Nephron (organoid): ENCODE measurements at regions not wholly inside any gene's neighbourhood (a gene's known extent, or its start where the extent isn't known, plus 50 kb on each side); places are given as distances from the start of the nearest gene placed in this dataset.

Experiments
- H3K27ac Mint-ChIP-seq, 3 experiments: 2 replicates each; pipeline ENCODE4 v1.8.0; 2020; ENCODE audit warnings: mixed read lengths in 3 of 3, mild to moderate bottlenecking in 2 of 3, moderate library complexity in 1 of 3
- H3K27me3 Mint-ChIP-seq: 2 replicates; pipeline ENCODE4 v1.8.0; 2021; ENCODE audit warnings: low read depth, mild to moderate bottlenecking, moderate library complexity, mixed read lengths
- H3K36me3 Mint-ChIP-seq: 2 replicates; pipeline ENCODE4 v1.8.0; 2020; ENCODE audit warnings: low read depth, mixed read lengths
- H3K4me1 Mint-ChIP-seq: 2 replicates; pipeline ENCODE4 v1.8.0; 2020; ENCODE audit warnings: mixed read lengths
- H3K4me3 Mint-ChIP-seq, 3 experiments: 2 replicates each; pipeline ENCODE4 v1.8.0; 2020; ENCODE audit warnings: mild to moderate bottlenecking in 3 of 3, mixed read lengths in 3 of 3, moderate library complexity in 2 of 3
- H3K9me3 Mint-ChIP-seq: 2 replicates; pipeline ENCODE4 v1.8.0; 2020; ENCODE audit warnings: mixed read lengths
- CTCF ChIP-seq, 3 experiments: fragments of 200-600 bp; sonication (generic); IDR thresholded peaks; one replicate each; pipeline ENCODE4 v1.5.0; 2021; ENCODE audit warnings: antibody characterized with exemption in 3 of 3; ENCODE audit not compliant: unreplicated experiment in 3 of 3

- TF ChIP-seq CTCF (IDR thresholded peaks at IDR 0.05; ENCODE audit: unreplicated experiment in 3 of 3), result no peak
- Mint-ChIP-seq H3K27me3 (no peaks in the 10 kb centered on the region), H3K4me3 (no peak overlapping the region), H3K9me3 (peaks cover 6% of the 10 kb centered on the region), H3K27ac (no peak overlapping the region), H3K4me1 (no peaks in the 10 kb centered on the region), H3K36me3 (no peaks in the 10 kb centered on the region)
Measured at GRCh38 chr5:144002876-144003275, 167.6 kb downstream of the YIPF5 start.

DNA sequence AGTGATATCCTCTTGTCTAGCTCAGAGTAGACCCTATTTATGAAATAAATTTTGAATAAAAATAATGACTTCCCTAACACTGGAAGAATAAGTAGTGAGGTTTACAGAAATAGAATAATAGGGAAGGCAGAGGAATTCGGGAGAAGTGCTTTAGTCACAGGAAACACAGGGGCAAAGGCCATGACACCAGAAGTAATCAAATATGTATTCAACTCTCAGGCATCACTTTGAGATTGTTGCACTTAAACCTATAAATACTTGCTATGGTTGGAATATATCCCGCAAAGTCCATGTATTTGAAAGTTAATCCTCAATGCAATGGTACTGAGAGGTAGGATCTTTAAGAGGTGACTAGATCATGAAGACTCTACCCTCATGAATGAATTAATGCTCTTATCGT lies 166.8 kb downstream of the YIPF5 start:
- Mint-ChIP-seq H3K27me3 (no peaks in the 10 kb centered on the region), H3K4me1 (no peaks in the 10 kb centered on the region), H3K9me3 (peaks cover 5% of the 10 kb centered on the region), H3K4me3 (no peak overlapping the region), H3K27ac (no peak overlapping the region), H3K36me3 (no peaks in the 10 kb centered on the region)
- no peak for TF ChIP-seq CTCF (IDR thresholded peaks at IDR 0.05; ENCODE audit: unreplicated experiment in 3 of 3)

GRCh38 chr5:144004146-144004545 lies 166.3 kb downstream of the YIPF5 start:
- H3K9me3 Mint-ChIP-seq, result peaks cover 7% of the 10 kb centered on the region
- no peaks in the 10 kb centered on the region for H3K27me3 Mint-ChIP-seq
- no peak for TF ChIP-seq CTCF (IDR thresholded peaks at IDR 0.05; ENCODE audit: unreplicated experiment in 3 of 3)
- no peaks in the 10 kb centered on the region for H3K36me3 Mint-ChIP-seq
- no peak overlapping the region for H3K4me3 Mint-ChIP-seq
- H3K4me1 Mint-ChIP-seq, result no peaks in the 10 kb centered on the region
- H3K27ac Mint-ChIP-seq, result no peak overlapping the region

- Mint-ChIP-seq H3K27ac (no peak overlapping the region), H3K27me3 (no peaks in the 10 kb centered on the region), H3K4me1 (no peaks in the 10 kb centered on the region), H3K4me3 (no peak overlapping the region), H3K36me3 (no peaks in the 10 kb centered on the region), H3K9me3 (peaks cover 7% of the 10 kb centered on the region)
- TF ChIP-seq CTCF (IDR thresholded peaks at IDR 0.05; ENCODE audit: unreplicated experiment in 3 of 3), result no peak
Measured at GRCh38 chr5:144004751-144005150, 165.7 kb downstream of the YIPF5 start.

GRCh38 chr5:144009116-144009515 lies 161.3 kb downstream of the YIPF5 start:
- H3K27me3 Mint-ChIP-seq, result no peaks in the 10 kb centered on the region
- no peak for TF ChIP-seq CTCF (IDR thresholded peaks at IDR 0.05; ENCODE audit: unreplicated experiment in 3 of 3)
- no peak overlapping the region for H3K4me3 Mint-ChIP-seq
- H3K36me3 Mint-ChIP-seq, result no peaks in the 10 kb centered on the region
- H3K4me1 Mint-ChIP-seq, result peaks cover 13% of the 10 kb centered on the region
- H3K9me3 Mint-ChIP-seq, result peaks cover 24% of the 10 kb centered on the region
- H3K27ac Mint-ChIP-seq, result no peak overlapping the region

DNA sequence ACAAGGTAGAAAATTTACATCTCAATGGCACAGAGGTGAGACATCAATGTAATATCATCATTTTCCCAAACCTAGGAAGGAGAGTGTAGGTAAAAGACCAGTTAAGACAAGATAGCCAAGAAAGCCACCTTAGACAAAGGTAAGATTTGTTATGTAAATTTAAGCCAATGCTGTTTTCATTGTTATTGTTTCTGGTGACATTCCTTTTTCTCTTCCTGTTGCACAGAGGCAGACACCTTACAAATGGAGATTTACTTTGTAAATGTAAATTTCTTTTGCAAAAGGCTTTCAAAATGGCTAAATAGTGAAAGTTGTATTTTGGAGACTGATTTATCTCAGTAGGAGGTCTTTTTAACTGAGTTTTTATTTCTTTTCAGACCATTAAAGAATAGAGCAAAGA lies 159.1 kb downstream of the YIPF5 start:
- TF ChIP-seq CTCF (IDR thresholded peaks at IDR 0.05; ENCODE audit: unreplicated experiment in 3 of 3), result no peak
- Mint-ChIP-seq H3K4me1 (peaks cover 26% of the 10 kb centered on the region), H3K27me3 (no peaks in the 10 kb centered on the region), H3K4me3 (no peak overlapping the region), H3K27ac (no peak overlapping the region), H3K36me3 (no peaks in the 10 kb centered on the region), H3K9me3 (peaks cover 22% of the 10 kb centered on the region)
